ENCODE measurements at regions not wholly inside any gene's neighbourhood (a gene's known extent, or its start where the extent isn't known, plus 50 kb on each side); places are given as distances from the start of the nearest gene placed in this dataset.

DNA sequence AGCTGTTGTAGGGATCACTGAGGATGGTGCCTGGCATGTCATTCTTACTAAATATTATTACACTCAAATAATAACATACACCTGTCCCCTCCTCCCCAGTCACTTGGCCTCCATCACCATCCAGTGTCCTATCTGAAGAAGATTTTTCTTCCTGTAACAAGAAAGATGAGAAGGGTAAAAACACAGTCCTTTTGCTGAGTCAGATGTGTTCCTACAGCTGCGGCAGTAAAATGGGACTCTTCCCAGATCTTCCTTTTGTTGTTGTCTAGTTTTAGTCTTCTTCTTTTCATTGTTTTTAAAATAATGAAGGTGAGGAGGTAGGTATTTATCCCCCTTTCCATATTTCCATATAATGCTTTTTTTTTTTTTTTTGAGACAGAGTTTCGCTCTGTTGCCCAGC lies 83.1 kb upstream of the RFLNA start:
- no TSS peak for BruUV-seq (replicated peaks)
- no peak overlapping the region for H3K27ac ChIP-seq (ENCODE audit: low read length)
- DNase-seq (ENCODE audit: low read depth, low spot score), result no peak
- no peaks in the 10 kb centered on the region for H3K36me3 ChIP-seq (ENCODE audit: control insufficient read depth, insufficient read depth, low read length)
- H3K4me1 ChIP-seq (ENCODE audit: control insufficient read depth, insufficient read depth, low read length), result no peaks in the 10 kb centered on the region
- H3K9me3 ChIP-seq (ENCODE audit: control insufficient read depth, insufficient read depth, low read depth, low read length), result 0 out of 2 replicates have a peak, but pooled peaks cover 3% of the 10 kb centered on the region
- H3K27me3 ChIP-seq (ENCODE audit: control insufficient read depth, insufficient read depth, low read length), result no peaks in the 10 kb centered on the region
- intact Hi-C loops (cut with micrococcal nuclease; ENCODE audit: unreplicated experiment) (no loop called here), in situ Hi-C loops (cut with HindIII; ENCODE audit: low pct_unique_long_range_greater_than_20kb, low sequenced_read_pairs) (no loop called here)
- no peak for TF ChIP-seq POLR2AphosphoS5 (IDR thresholded peaks at IDR 0.05; ENCODE audit: low read depth, low read length)
- TF ChIP-seq, protein P1, sequence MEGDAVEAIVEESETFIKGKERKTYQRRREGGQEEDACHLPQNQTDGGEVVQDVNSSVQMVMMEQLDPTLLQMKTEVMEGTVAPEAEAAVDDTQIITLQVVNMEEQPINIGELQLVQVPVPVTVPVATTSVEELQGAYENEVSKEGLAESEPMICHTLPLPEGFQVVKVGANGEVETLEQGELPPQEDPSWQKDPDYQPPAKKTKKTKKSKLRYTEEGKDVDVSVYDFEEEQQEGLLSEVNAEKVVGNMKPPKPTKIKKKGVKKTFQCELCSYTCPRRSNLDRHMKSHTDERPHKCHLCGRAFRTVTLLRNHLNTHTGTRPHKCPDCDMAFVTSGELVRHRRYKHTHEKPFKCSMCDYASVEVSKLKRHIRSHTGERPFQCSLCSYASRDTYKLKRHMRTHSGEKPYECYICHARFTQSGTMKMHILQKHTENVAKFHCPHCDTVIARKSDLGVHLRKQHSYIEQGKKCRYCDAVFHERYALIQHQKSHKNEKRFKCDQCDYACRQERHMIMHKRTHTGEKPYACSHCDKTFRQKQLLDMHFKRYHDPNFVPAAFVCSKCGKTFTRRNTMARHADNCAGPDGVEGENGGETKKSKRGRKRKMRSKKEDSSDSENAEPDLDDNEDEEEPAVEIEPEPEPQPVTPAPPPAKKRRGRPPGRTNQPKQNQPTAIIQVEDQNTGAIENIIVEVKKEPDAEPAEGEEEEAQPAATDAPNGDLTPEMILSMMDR (IDR thresholded peaks at IDR 0.05), result no peak
- no peak for TF ChIP-seq SIN3A (IDR thresholded peaks at IDR 0.05; ENCODE audit: borderline replicate concordance, insufficient read depth, low read depth, low read length)
- TF ChIP-seq TCF7L2 (IDR thresholded peaks at IDR 0.05; ENCODE audit: low read depth, low read length), result no peak
- TF ChIP-seq, protein P2, sequence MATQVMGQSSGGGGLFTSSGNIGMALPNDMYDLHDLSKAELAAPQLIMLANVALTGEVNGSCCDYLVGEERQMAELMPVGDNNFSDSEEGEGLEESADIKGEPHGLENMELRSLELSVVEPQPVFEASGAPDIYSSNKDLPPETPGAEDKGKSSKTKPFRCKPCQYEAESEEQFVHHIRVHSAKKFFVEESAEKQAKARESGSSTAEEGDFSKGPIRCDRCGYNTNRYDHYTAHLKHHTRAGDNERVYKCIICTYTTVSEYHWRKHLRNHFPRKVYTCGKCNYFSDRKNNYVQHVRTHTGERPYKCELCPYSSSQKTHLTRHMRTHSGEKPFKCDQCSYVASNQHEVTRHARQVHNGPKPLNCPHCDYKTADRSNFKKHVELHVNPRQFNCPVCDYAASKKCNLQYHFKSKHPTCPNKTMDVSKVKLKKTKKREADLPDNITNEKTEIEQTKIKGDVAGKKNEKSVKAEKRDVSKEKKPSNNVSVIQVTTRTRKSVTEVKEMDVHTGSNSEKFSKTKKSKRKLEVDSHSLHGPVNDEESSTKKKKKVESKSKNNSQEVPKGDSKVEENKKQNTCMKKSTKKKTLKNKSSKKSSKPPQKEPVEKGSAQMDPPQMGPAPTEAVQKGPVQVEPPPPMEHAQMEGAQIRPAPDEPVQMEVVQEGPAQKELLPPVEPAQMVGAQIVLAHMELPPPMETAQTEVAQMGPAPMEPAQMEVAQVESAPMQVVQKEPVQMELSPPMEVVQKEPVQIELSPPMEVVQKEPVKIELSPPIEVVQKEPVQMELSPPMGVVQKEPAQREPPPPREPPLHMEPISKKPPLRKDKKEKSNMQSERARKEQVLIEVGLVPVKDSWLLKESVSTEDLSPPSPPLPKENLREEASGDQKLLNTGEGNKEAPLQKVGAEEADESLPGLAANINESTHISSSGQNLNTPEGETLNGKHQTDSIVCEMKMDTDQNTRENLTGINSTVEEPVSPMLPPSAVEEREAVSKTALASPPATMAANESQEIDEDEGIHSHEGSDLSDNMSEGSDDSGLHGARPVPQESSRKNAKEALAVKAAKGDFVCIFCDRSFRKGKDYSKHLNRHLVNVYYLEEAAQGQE (IDR thresholded peaks at IDR 0.05; ENCODE audit: insufficient read depth in 1 of 2, low read depth in 2 of 2, low read length in 1 of 2), result no peak
- no peak for ATAC-seq
- POLR2A ChIA-PET, result no interaction called here
- H3K4me3 ChIP-seq (ENCODE audit: low read depth in 2 of 2, low read length in 2 of 2), result no peak overlapping the region
- CTCF ChIA-PET, result no interaction called here

DNA sequence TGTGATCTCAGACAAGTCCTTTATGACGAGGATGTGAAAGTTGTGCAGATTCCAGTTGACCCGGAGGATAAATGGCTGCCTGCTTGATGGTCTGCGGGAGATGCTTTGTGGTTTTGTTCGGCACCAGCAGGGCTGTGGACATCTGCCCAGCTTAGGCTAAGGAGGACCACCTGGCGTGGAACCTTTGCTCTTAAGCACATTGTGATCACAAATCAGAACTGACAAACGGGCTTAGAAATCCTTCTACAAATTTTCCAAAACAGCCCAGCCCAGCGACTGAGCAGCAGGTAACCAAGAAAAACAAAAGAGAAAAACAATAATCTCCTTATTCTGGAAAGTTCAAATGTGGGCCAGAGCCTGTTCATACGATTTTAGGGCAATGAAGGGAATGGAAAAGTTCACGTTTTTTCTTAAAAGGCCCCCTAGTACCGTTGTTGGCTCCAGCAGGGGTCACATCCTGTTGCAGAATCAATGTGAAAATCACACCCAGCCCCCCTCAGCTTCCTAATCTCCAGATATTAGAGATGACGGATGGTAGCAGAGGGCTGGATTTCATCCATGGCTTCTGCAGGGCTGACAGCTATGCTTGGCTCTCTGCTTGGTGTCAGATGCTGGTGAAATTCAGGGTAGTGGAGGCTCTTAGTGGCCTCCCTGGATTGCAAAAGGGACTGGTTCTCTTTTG lies 81.1 kb upstream of the RFLNA start:
- Histone ChIP-seq H3K9me3 (ENCODE audit: control insufficient read depth, insufficient read depth, low read depth, low read length) (0 out of 2 replicates have a peak, but pooled peaks cover 3% of the 10 kb centered on the region), H3K27me3 (ENCODE audit: control insufficient read depth, insufficient read depth, low read length) (no peaks in the 10 kb centered on the region), H3K4me1 (ENCODE audit: control insufficient read depth, insufficient read depth, low read length) (no peaks in the 10 kb centered on the region), H3K27ac (ENCODE audit: low read length) (no peak overlapping the region), H3K4me3 (ENCODE audit: low read depth in 2 of 2, low read length in 2 of 2) (no peak overlapping the region), H3K36me3 (ENCODE audit: control insufficient read depth, insufficient read depth, low read length) (no peaks in the 10 kb centered on the region)
- TF ChIP-seq, protein P2 (IDR thresholded peaks at IDR 0.05; ENCODE audit: insufficient read depth in 1 of 2, low read depth in 2 of 2, low read length in 1 of 2), result no peak
- no peak for TF ChIP-seq POLR2AphosphoS5 (IDR thresholded peaks at IDR 0.05; ENCODE audit: low read depth, low read length)
- TF ChIP-seq TCF7L2 (IDR thresholded peaks at IDR 0.05; ENCODE audit: low read depth, low read length), result no peak
- no peak for TF ChIP-seq SIN3A (IDR thresholded peaks at IDR 0.05; ENCODE audit: borderline replicate concordance, insufficient read depth, low read depth, low read length)
- TF ChIP-seq, protein P1 (IDR thresholded peaks at IDR 0.05), result no peak
- ChIA-PET POLR2A (no interaction called here), CTCF (no interaction called here)
- intact Hi-C loops (cut with micrococcal nuclease; ENCODE audit: unreplicated experiment) (no loop called here), in situ Hi-C loops (cut with HindIII; ENCODE audit: low pct_unique_long_range_greater_than_20kb, low sequenced_read_pairs) (no loop called here)
- BruUV-seq (replicated peaks), result no TSS peak
- no peak for DNase-seq (ENCODE audit: low read depth, low spot score)
- no peak for ATAC-seq

Data from Panc1 (cell line).